DND-41 (cell line): ENCODE measurements at regions not wholly inside any gene's neighbourhood (a gene's known extent, or its start where the extent isn't known, plus 50 kb on each side); places are given as distances from the start of the nearest gene placed in this dataset.

Source experiments
- ATAC-seq: fragments of 200-7000 bp; cut with Tn5 transposase; 3 replicates; pipeline ENCODE4 v1.9.1; 2021; ENCODE audit warnings: low read depth; ENCODE audit not compliant: insufficient read depth
- DNase-seq: peaks from one replicate; pipeline ENCODE4 v3.0.0-alpha.2; 2020
- H2AFZ ChIP-seq: 2 replicates; pipeline ENCODE4 v1.6.0; 2012; ENCODE audit warnings: low read depth, low read length
- H3K27ac ChIP-seq: 2 replicates; pipeline ENCODE4 v1.5.1; 2012; ENCODE audit warnings: low read length, inconsistent platforms
- H3K27me3 ChIP-seq: fragments of 200-600 bp; sonication (generic); 2 replicates; pipeline ENCODE4 v1.6.0; 2012; ENCODE audit warnings: low read length, mild to moderate bottlenecking, inconsistent platforms; ENCODE audit not compliant: insufficient read depth, poor library complexity
- H3K36me3 ChIP-seq: 2 replicates; pipeline ENCODE4 v1.5.1; 2012; ENCODE audit warnings: low read length, inconsistent platforms; ENCODE audit not compliant: insufficient read depth
- H3K4me1 ChIP-seq: 2 replicates; pipeline ENCODE4 v1.5.1; 2012; ENCODE audit warnings: mild to moderate bottlenecking, low read length; ENCODE audit not compliant: insufficient read depth
- H3K4me2 ChIP-seq: 2 replicates; pipeline ENCODE4 v1.6.0; 2012; ENCODE audit warnings: mild to moderate bottlenecking, moderate library complexity, low read length, inconsistent platforms; ENCODE audit not compliant: insufficient read depth
- H3K4me3 ChIP-seq, 2 experiments: fragments of 200-600 bp in 1 of 2; shearing (Covaris generic) in 1 of 2; 2 replicates each; pipeline ENCODE4 v1.5.1; 2012 to 2016; ENCODE audit warnings: inconsistent platforms in 2 of 2, low read length in 2 of 2, mild to moderate bottlenecking in 2 of 2, low read depth in 1 of 2, moderate library complexity in 1 of 2
- H3K79me2 ChIP-seq: 2 replicates; pipeline ENCODE4 v1.6.0; 2012; ENCODE audit warnings: low read length, inconsistent platforms; ENCODE audit not compliant: insufficient read depth
- H3K9ac ChIP-seq: 2 replicates; pipeline ENCODE4 v1.6.0; 2012; ENCODE audit warnings: low read depth, mild to moderate bottlenecking, inconsistent platforms, low read length, moderate library complexity
- H3K9me3 ChIP-seq: 2 replicates; pipeline ENCODE4 v1.5.1; 2012; ENCODE audit warnings: low read length, moderate library complexity, mild to moderate bottlenecking, inconsistent platforms; ENCODE audit not compliant: insufficient read depth, severe bottlenecking
- H4K20me1 ChIP-seq: 2 replicates; pipeline ENCODE4 v1.6.0; 2012; ENCODE audit warnings: low read length; ENCODE audit not compliant: insufficient read depth
- CTCF ChIP-seq: IDR thresholded peaks from 2 replicates; pipeline ENCODE4 v1.5.1; 2012; ENCODE audit warnings: borderline replicate concordance, low read length, moderate library complexity, mild to moderate bottlenecking; ENCODE audit not compliant: poor library complexity, severe bottlenecking; ENCODE audit errors: extremely low read depth
- EZH2 ChIP-seq: IDR thresholded peaks from 3 replicates; pipeline ENCODE4 v1.6.1; 2012; ENCODE audit warnings: borderline replicate concordance, low read depth, mild to moderate bottlenecking, moderate library complexity, low read length, inconsistent platforms; ENCODE audit not compliant: severe bottlenecking

- no peaks in the 10 kb centered on the region for H3K79me2 ChIP-seq
- no peak overlapping the region for H2AFZ ChIP-seq
- no peak overlapping the region for H3K27ac ChIP-seq
- no peaks in the 10 kb centered on the region for H3K27me3 ChIP-seq
- no peaks in the 10 kb centered on the region; the same call in 1 of the 2 replicates for H4K20me1 ChIP-seq
- ATAC-seq = no peak
- no peak overlapping the region for H3K9ac ChIP-seq
- H3K4me1 ChIP-seq = no peaks in the 10 kb centered on the region
- TF ChIP-seq CTCF = no peak
- TF ChIP-seq EZH2 = no peak
- H3K4me2 ChIP-seq = no peak overlapping the region
- no peaks in the 10 kb centered on the region for H3K36me3 ChIP-seq
- DNase-seq = no peak
- H3K9me3 ChIP-seq = no peaks in the 10 kb centered on the region
- no peak overlapping the region for H3K4me3 ChIP-seq
These were observed 188.2 kb upstream of the AGAP1 start for GRCh38 chr2:235305678-235306077.

GRCh38 chr2:235311044-235311443 is 182.8 kb upstream of the AGAP1 start:
- Histone ChIP-seq H4K20me1 (no peaks in the 10 kb centered on the region), H2AFZ (no peak overlapping the region), H3K4me3 (no peak overlapping the region), H3K4me1 (no peaks in the 10 kb centered on the region), H3K27me3 (peaks cover 5% of the 10 kb centered on the region), H3K27ac (no peak overlapping the region), H3K9me3 (no peaks in the 10 kb centered on the region), H3K36me3 (no peaks in the 10 kb centered on the region), H3K9ac (no peak overlapping the region), H3K79me2 (no peaks in the 10 kb centered on the region), H3K4me2 (no peak overlapping the region)
- DNase-seq (no peak), ATAC-seq (no peak)
- TF ChIP-seq EZH2 (no peak), CTCF (no peak)

- Histone ChIP-seq H3K4me3 (no peak overlapping the region), H2AFZ (no peak overlapping the region; the same call in 1 of the 2 replicates), H3K4me2 (no peak overlapping the region), H3K9me3 (no peaks in the 10 kb centered on the region), H3K27ac (no peak overlapping the region), H3K27me3 (peaks cover 5% of the 10 kb centered on the region), H4K20me1 (no peaks in the 10 kb centered on the region), H3K4me1 (no peaks in the 10 kb centered on the region), H3K79me2 (no peaks in the 10 kb centered on the region), H3K36me3 (no peaks in the 10 kb centered on the region), H3K9ac (no peak overlapping the region)
- ATAC-seq (no peak), DNase-seq (no peak)
- TF ChIP-seq EZH2 = no peak
- TF ChIP-seq CTCF = no peak
These were observed 181.3 kb upstream of the AGAP1 start for GRCh38 chr2:235312571-235312970.
